ENCODE measurements at regions not wholly inside any gene's neighbourhood (a gene's known extent, or its start where the extent isn't known, plus 50 kb on each side); places are given as distances from the start of the nearest gene placed in this dataset.

GRCh38 chr12:65670775-65671174, 153.5 kb upstream of the HMGA2 start:
- TF ChIP-seq CTCF (IDR thresholded peaks at IDR 0.05) (no peak), TCF7L2 (IDR thresholded peaks at IDR 0.05; ENCODE audit: low read depth, low read length) (no peak), REST (IDR thresholded peaks at IDR 0.05; ENCODE audit: insufficient read depth in 1 of 2, low read depth in 2 of 2, low read length in 1 of 2) (no peak)

Measured in Panc1 (cell line).